CD4-positive, alpha-beta T cell (primary cell): ENCODE measurements at regions not wholly inside any gene's neighbourhood (a gene's known extent, or its start where the extent isn't known, plus 50 kb on each side); places are given as distances from the start of the nearest gene placed in this dataset.

Experiments
- ATAC-seq: fragments of 200-7000 bp; cut with Tn5 transposase; one replicate; pipeline ENCODE4 v1.10.0; 2022; ENCODE audit warnings: mild to moderate bottlenecking; ENCODE audit not compliant: poor library complexity
- CTCF ChIA-PET: fragments of 350-600 bp; sonication (Branson Sonifier 250); formaldehyde crosslinking; loops from one replicate; lab custom pipeline; 2021; ENCODE audit warnings: antibody characterized with exemption, inconsistent platforms; lab: Charles Lee
- POLR2A ChIA-PET: fragments of 350-600 bp; sonication (Branson Sonifier 250); formaldehyde crosslinking; loops from one replicate; lab custom pipeline; 2021; ENCODE audit warnings: antibody characterized with exemption, inconsistent platforms; lab: Charles Lee
- DNase-seq, 14 experiments: peaks; one replicate each; pipeline ENCODE4 v3.0.0-alpha.2; 2013 to 2020; ENCODE audit warnings: mixed read lengths in 2 of 14
- H3K27ac ChIP-seq, 2 donors: one replicate each; pipeline versions ENCODE4 v1.5.1 to v1.7.0; 2013; ENCODE audit warnings: low read length in 2 of 2, low read depth in 1 of 2, mild to moderate bottlenecking in 1 of 2
- H3K27me3 ChIP-seq, 2 experiments: 1 replicate in 1 of 2; 2 replicates in 1 of 2; pipeline versions ENCODE4 v1.6.1 to v1.7.0; 2013; ENCODE audit warnings: low read length in 2 of 2, control low read depth in 1 of 2, mild to moderate bottlenecking in 1 of 2, moderate library complexity in 1 of 2; ENCODE audit not compliant: insufficient read depth in 2 of 2, control insufficient read depth in 1 of 2
- H3K36me3 ChIP-seq: one replicate; pipeline ENCODE4 v1.6.1; 2013; ENCODE audit warnings: low read length, control low read depth; ENCODE audit not compliant: insufficient read depth
- H3K4me1 ChIP-seq: one replicate; pipeline ENCODE4 v1.6.1; 2013; ENCODE audit warnings: low read length, control low read depth; ENCODE audit not compliant: insufficient read depth
- H3K4me3 ChIP-seq: one replicate; pipeline ENCODE4 v1.5.1; 2013; ENCODE audit warnings: mild to moderate bottlenecking, low read length, moderate library complexity
- H3K9me3 ChIP-seq, 2 experiments: 1 replicate in 1 of 2; 2 replicates in 1 of 2; pipeline versions ENCODE4 v1.6.1 to v1.7.0; 2013; ENCODE audit warnings: low read length in 2 of 2, mild to moderate bottlenecking in 2 of 2, control low read depth in 1 of 2, moderate library complexity in 1 of 2; ENCODE audit not compliant: control insufficient read depth in 1 of 2, insufficient read depth in 1 of 2
- H3K27ac Mint-ChIP-seq: one replicate; pipeline ENCODE4 v1.8.0; 2020; ENCODE audit warnings: mixed read lengths
- H3K27me3 Mint-ChIP-seq: one replicate; pipeline ENCODE4 v1.8.0; 2021; ENCODE audit warnings: mixed read lengths
- H3K36me3 Mint-ChIP-seq: one replicate; pipeline ENCODE4 v1.8.0; 2021; ENCODE audit warnings: low read depth, mixed read lengths
- H3K4me1 Mint-ChIP-seq: one replicate; pipeline ENCODE4 v1.8.0; 2021; ENCODE audit warnings: low read depth, mixed read lengths
- H3K4me3 Mint-ChIP-seq: one replicate; pipeline ENCODE4 v1.8.0; 2020; ENCODE audit warnings: mild to moderate bottlenecking, mixed read lengths
- H3K9me3 Mint-ChIP-seq: one replicate; pipeline ENCODE4 v1.8.0; 2020; ENCODE audit warnings: mixed read lengths
- CTCF ChIP-seq: fragments of 200-600 bp; IDR thresholded peaks from one replicate; pipeline ENCODE4 v1.8.0; 2022; ENCODE audit warnings: antibody characterized with exemption, mild to moderate bottlenecking
- intact Hi-C, 2 experiments: fragments of 100-400 bp; cut with DNase I in 1 of 2; cut with micrococcal nuclease in 1 of 2; formaldehyde crosslinking; loops; one replicate each; pipeline versions ENCODE4 v1.15.1 to v1.9.0; 2023 to 2025; cut with DNase I, micrococcal nuclease

- Histone ChIP-seq H3K4me3 (no peak overlapping the region), H3K27me3 (no peaks in the 10 kb centered on the region), H3K36me3 (no peaks in the 10 kb centered on the region), H3K9me3 (no peaks in the 10 kb centered on the region), H3K27ac (no peak overlapping the region), H3K4me1 (no peaks in the 10 kb centered on the region)
- H3K36me3 Mint-ChIP-seq = no peaks in the 10 kb centered on the region
- TF ChIP-seq CTCF = no peak
- ATAC-seq (no peak), DNase-seq (no peak)
- H3K27ac Mint-ChIP-seq = no peak overlapping the region
- POLR2A ChIA-PET = no interaction called here
- intact Hi-C loops = no loop called here
- peaks cover 4% of the 10 kb centered on the region for H3K9me3 Mint-ChIP-seq
- CTCF ChIA-PET = no interaction called here
- no peak overlapping the region for H3K4me3 Mint-ChIP-seq
- H3K4me1 Mint-ChIP-seq = no peaks in the 10 kb centered on the region
- no peaks in the 10 kb centered on the region for H3K27me3 Mint-ChIP-seq
Measured at GRCh38 chr2:155095613-155096012, 397.1 kb downstream of the KCNJ3 start.

GRCh38 chr2:155080373-155080772, 381.9 kb downstream of the KCNJ3 start:
- no peak for TF ChIP-seq CTCF
- DNase-seq = no peak
- no peaks in the 10 kb centered on the region for H3K4me1 ChIP-seq
- intact Hi-C loops = no loop called here
- Mint-ChIP-seq H3K4me3 (no peak overlapping the region), H3K4me1 (no peaks in the 10 kb centered on the region), H3K27ac (no peak overlapping the region), H3K27me3 (no peaks in the 10 kb centered on the region), H3K36me3 (no peaks in the 10 kb centered on the region), H3K9me3 (peaks cover 2% of the 10 kb centered on the region)
- no peaks in the 10 kb centered on the region for H3K36me3 ChIP-seq
- no peak for ATAC-seq
- H3K27ac ChIP-seq = no peak overlapping the region
- H3K27me3 ChIP-seq = no peaks in the 10 kb centered on the region
- H3K4me3 ChIP-seq = no peak overlapping the region
- CTCF ChIA-PET = no interaction called here
- POLR2A ChIA-PET = no interaction called here
- H3K9me3 ChIP-seq = no peaks in the 10 kb centered on the region

- Mint-ChIP-seq H3K9me3 (peaks cover 9% of the 10 kb centered on the region), H3K27me3 (no peaks in the 10 kb centered on the region), H3K27ac (no peak overlapping the region), H3K4me1 (no peaks in the 10 kb centered on the region), H3K4me3 (no peak overlapping the region), H3K36me3 (no peaks in the 10 kb centered on the region)
- peaks cover 0 to 3% of the 10 kb centered on the region in 2 experiments for H3K9me3 ChIP-seq
- POLR2A ChIA-PET = no interaction called here
- H3K4me3 ChIP-seq = no peak overlapping the region
- ATAC-seq (no peak), DNase-seq (no peak)
- no peak overlapping the region for H3K27ac ChIP-seq
- no peak for TF ChIP-seq CTCF
- H3K27me3 ChIP-seq = no peaks in the 10 kb centered on the region
- intact Hi-C loops = no loop called here
- no peaks in the 10 kb centered on the region for H3K4me1 ChIP-seq
- CTCF ChIA-PET = no interaction called here
- H3K36me3 ChIP-seq = no peaks in the 10 kb centered on the region
Measured at GRCh38 chr2:155070489-155070888, 372.0 kb downstream of the KCNJ3 start.
